ENCODE measurements at regions not wholly inside any gene's neighbourhood (a gene's known extent, or its start where the extent isn't known, plus 50 kb on each side); places are given as distances from the start of the nearest gene placed in this dataset.

GRCh38 chr3:74384159-74384558 is 230.3 kb downstream of the CNTN3 start:
- TF ChIP-seq CTCF (IDR thresholded peaks at IDR 0.05) (no peak), POLR2A (IDR thresholded peaks at IDR 0.05) (no peak)

Measured in esophagus squamous epithelium (tissue), 4 donors.